Urothelium cell line (cell line): ENCODE measurements at regions not wholly inside any gene's neighbourhood (a gene's known extent, or its start where the extent isn't known, plus 50 kb on each side); places are given as distances from the start of the nearest gene placed in this dataset.
"Not testable (repeated sequence)": the region's sequence is repeated elsewhere in the genome, so short reads cannot be mapped to it uniquely, and the experiment has no call there.

Experiments used
- DNase-seq: peaks from one replicate; pipeline ENCODE4 v3.0.0; 2011; ENCODE audit warnings: low spot score, mixed read lengths
- FAIRE-seq: peaks from 2 replicates; lab custom pipeline; 2011; peaks lifted over from hg19 to GRCh38; lab: Jason Lieb, UNC

DNA sequence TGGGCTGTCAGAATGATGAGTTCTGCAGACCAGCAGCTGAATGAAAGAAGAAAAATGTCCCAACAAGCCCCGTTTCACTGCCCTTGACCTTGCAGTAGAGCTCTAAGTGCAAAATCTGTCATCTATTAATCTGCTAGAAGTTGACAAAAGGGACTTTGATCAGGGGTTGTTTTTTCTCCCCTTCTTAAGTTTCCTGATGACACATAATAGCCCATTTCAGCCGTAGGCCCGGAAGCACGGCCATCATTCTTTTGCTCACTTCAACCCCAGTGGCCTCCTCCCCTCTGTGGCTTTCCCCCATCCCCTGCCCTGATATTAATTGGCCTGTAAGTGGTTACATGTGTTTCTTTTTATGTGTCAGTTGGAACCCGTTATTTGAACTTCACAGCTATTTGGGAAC is 298.9 kb downstream of the RPLP1 start:
- DNase-seq = no peak
- no peak for FAIRE-seq

DNA sequence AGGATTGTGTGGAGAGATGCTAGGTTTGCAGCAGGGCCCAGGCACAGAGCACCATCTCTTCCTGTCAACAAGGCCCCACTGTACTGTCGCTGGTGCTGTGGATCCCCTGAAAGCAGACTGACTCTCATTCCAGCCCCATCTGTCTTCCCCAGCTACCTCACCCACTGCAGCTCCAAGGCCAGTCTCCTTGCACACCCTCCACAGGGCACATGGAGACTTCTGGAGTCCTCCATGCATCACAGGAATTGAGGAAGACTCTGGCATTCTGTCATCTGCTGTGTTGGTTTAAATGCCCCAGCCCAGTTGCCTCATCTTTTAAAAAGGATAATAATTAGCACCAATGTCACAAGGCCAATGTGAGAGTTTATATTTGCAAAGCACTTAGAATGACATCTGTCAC is 301.2 kb downstream of the RPLP1 start:
- DNase-seq = no peak
- FAIRE-seq = no peak

DNA sequence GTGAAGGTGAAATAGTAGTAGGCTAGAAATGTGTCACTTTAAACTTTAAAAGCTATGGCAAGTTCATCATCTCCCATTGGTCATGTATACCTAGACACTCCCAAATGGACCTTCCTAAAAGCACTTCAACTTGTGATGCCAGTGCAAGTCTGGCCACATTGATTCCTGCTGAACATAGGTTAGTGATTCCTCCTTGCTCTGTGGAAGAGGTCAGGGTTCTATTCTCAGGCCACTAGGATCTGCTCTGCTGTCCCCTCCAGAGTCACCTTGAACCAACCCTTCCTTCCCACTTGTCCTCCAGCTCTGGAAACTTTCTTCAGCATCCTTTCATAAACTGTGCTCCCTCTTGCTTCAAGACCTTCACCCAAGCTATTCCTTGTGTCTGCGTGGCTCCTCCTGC is 301.7 kb downstream of the RPLP1 start:
- DNase-seq = no peak
- FAIRE-seq = no peak

DNA sequence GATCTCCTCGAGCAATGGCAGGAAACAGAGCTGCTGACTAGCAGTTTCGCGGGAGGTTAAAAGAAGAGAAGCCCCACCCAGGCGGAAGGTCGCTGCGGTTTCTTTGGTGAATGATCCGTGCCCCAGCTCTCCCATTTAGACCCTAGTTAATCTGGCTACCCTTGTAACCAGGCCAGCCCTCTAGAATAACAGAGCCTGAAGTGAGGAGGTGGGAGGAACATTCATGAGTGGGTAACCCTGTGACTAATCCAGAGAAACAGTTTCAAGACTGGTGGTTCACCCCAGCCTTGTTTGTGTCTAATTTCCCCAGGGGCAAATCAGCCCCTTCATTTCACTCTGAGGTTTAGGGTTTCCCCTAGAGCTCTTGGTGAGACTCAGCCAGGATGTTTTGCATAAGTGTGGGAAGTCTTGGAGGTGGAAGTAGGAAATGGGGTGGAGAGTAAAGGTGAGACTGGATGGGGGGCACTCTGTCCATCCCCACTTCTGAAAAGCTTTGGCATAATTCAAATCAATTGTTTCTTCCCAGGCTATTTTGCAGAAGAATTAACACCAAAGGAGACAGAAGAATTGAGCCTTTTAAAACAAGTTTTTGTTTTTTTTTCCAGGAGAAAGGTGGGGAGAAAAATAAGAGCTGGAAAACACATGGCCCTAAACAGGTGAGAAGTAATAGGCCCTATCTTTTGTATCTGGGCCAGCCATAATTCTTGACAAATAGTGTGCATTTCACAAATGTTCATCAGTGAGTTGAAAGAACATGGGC is 303.1 kb downstream of the RPLP1 start:
- FAIRE-seq (no peak), DNase-seq (no peak)

DNA sequence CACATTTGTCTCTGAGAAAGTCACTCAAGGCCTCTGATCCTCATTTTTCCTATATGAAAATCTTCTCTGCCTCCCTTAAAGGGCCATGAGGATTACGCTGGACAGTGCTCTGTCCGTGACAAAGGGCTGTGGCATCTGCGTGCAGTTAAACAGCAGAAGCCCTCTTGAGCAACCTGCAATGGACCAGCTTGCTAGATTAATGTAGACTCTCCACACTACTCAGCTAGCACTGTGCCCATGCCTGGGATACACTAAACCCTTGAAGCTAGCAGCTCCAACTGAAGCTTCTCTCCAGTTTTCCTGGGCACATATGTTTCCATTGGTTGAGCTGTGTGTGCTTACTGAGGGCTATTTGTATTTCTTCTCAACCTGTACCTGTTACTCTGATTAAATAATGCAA is 303.8 kb downstream of the RPLP1 start:
- DNase-seq (no peak), FAIRE-seq (no peak)

DNA sequence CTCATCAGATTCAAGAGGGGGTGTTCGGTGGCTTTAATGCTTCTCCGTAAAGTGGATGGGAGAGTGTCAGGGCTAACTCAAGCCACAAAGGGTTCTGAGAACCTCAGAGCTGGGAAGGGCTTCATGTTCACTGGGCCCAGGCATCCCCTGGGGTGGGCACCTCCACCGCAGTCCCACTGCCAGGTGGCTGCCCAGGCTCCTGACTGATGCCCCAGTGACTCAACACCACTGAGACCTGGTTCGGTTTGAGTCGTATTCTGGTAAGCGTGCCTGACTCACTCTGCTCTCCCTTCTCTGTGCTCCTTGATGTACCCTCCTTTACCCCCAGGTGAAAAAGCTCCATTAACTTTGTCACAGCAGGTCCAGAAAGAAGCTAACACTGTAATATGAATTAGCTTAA is 304.6 kb downstream of the RPLP1 start:
- no peak for DNase-seq
- FAIRE-seq = no peak

DNA sequence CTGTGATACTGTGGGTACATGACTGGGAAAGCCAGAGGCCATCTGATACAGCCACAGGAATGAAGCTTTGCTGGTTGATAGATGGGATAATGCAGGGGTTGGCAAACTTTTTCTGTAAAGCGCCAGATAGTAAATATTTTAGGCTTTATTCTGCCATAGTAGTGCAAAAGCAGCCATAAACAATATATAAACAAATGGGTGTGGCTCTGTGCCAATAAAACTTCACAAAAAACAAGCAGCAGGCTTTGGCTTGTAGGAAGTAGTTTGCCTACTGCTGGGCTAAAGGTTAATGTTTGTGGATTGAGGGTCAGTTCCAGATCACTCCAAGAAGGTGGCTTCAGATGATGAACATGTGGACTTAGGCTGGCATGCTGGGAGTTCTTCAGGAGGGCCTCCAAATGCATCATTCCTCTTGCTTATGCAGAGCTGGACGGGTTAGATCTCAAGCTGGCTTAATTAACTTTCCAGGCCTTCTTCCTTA is 305.7 kb downstream of the RPLP1 start:
- FAIRE-seq (no peak), DNase-seq (no peak)

DNA sequence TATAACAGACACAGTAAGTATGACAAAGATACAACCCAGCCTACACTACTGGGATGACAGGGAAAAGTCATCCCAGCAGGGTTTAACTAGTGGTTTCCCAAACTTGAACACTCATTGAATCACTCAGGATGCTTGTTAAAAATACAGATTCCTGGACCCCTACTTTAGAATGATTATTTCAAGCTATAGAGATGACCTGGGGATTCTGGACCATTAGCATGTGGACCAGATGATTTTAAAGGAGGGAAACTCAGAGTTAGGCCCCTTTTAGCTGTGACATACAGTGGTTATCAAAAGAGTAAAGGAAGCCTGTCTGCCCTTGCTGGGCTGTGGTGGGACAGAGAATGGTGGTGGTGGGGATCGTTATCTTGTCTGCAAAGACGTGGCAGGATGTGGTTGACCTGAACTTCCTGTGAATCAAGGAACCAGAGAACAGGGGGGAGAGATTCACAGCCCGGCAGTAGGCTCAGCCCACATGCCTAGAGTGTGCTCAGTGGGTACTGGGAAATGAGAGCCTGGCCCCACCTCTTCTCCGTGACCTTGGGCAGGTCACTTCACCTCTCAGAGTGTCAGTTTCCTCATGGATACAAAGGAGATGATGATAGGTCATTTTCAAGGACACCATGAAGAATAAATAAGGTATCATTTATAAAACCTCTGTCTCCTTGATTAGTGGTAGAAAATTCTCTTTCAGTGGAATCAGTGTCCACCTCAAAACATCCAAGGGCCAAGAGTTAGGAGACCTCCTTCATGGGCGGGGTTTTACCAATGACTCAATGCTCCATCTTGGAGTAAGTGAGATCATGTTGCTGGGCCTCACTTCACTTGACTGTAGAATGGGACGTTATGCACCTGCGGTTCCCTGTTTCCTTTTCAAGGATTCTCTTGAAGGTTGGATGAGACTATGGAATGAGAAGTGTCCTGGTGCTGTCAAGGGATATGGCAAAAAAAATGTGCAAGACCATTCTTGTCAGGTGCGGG is 306.5 kb downstream of the RPLP1 start:
- DNase-seq (peak; percentile 70), FAIRE-seq (peak; percentile 46)

DNA sequence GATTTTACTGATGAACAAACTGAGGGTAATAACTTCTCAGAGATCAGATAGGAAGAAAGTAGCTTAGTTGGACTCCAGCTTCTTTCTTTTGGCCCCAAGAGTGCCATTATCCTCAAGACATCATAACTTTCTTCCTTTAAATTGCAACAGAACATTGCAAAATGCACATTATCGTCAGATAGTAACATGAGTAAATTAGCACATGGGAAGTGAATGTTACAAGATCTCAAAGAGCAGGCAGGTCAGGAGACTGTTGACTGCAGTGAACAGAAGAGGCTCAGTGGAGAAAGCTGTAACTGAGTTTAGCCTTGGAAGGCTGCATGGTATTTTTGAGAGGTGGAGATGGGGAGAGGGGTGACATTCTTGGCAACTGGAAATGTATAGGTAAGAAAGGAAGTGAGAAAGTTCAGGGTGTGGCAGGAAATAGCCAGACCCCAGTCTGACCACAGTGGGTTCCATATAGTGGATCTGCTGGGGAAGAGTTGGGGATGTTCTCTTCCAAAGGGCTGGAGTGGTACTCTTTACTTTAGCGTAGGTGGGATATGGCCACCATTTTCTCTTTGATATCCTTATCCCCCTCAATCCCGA is 307.7 kb downstream of the RPLP1 start:
- peak; percentile 17 for FAIRE-seq
- peak; percentile 36 for DNase-seq

DNA sequence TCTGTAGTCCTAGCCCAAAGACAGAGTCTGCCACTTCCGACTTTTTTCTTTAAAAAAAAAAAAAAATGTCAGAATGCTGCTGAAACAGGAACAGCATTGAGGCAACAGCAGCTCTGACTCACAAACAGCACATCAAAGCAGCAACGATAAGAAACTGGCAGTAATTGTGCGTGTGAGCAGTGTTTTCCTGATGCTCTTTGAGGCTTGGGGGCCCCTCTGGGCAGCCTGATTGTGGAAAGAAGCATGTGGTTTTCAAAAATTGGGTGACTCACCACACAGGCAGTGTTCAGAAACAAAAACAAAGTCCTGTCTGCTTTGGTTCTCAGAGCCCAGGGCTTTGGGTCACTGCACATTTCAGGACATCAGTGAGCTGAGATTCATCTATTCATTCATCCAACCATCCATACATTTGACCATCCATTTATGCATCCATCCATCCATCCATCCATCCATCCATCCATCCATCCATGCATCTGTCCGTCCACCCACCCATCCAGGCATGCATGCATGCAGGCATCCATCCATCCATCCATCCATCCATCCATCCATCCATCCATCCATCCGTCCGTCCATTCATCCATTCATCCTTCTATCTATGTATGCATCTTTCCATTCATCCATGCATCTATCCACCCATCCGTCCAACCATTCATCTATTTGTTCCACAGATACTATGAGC is 308.4 kb downstream of the RPLP1 start:
- peak; percentile 96 for FAIRE-seq
- peak; percentile 96 for DNase-seq

DNA sequence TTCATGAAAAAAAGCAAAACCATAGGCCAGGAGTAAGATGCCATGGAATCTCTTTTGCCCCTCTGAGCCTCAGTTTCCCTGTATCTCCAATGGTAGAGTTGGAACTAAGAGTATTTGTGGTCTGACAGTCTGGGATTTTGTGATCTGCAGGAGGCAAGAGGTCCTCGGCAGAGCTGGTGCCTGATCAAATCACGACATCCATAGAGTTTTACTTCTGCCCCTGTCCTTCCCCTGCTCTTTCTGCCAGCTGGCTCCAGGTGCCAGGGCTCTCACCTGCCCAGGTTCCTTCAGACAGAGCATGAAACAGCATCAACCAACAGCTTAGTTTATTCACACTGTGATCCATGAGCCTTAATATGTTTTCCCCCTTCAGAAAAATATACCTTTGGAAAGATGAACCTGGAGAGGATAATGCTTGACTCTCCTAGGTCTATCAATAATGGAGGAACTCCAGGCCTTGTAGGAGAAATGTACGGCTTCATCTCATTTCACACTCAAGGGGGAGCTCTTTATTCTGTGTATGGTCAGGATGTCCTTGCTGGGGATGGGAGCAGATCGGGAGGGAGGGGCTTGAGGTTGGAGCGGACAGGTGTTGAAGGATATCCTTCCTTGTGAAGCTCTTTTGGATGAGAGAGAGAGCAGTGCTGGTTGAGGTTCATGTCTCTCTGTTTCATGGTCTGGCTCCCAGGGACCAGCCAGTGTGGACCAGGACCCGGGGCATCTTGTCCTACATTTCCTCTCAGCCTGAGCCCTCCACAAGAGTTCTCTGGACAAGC is 309.9 kb downstream of the RPLP1 start:
- DNase-seq (no peak), FAIRE-seq (no peak)

DNA sequence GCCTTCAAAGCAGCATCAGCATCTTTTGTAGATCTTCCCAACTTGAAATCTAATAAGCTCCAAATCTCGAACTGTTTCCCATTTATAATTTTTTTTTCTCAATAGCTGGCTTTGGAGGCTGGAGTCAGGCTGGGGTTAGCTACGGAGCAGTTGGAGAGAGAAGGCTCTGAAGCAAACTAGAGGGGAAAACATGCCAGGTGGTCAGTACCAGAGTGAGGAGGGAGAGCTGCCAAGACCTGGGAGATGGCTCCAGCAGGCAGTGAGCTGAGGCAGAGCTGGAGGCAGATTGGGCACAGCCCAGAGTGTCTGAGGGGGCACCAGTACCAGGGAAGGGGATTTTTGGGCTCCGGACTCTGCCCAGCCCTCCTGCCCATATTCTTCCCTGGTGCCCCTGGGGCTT is 311.2 kb downstream of the RPLP1 start:
- DNase-seq (no peak), FAIRE-seq (no peak)

DNA sequence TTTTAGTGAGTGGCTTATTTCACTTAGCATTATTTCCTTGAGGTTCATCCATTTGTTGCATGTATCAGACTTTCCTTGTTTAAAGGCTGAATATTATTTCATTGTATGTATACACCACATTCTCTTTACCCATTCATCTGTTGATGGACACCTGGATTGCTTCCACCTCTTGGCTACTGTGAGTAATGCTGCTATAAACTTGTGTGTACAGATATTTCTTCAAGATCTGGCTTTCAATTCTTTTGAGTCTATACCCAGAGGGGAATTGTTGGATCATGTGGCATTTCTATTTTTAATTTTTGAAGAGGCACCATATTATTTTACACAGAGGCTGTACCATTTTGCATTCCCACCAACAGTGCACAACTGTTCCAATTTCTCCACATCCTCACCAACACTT is 313.5 kb downstream of the RPLP1 start:
- no peak for DNase-seq
- no peak for FAIRE-seq

DNA sequence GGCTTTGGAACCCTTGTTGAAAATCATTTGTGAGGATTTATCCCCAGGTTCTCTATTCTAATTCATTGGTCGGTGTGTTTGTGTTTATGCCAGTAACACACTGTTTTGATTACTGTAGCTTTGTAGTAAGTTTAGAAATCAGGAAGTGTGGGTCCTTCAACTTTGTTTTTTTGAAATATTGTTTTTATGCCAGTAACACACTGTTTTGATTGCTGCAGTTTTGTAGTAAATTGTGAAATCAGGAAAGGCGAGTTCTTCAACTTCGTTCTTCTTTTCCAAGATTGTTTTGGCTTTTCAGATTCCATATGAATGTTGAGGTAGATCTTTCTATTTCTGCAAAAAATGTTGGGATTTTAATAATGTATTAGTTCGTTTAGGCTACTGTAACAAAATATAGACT is 314.6 kb downstream of the RPLP1 start:
- no peak for FAIRE-seq

DNA sequence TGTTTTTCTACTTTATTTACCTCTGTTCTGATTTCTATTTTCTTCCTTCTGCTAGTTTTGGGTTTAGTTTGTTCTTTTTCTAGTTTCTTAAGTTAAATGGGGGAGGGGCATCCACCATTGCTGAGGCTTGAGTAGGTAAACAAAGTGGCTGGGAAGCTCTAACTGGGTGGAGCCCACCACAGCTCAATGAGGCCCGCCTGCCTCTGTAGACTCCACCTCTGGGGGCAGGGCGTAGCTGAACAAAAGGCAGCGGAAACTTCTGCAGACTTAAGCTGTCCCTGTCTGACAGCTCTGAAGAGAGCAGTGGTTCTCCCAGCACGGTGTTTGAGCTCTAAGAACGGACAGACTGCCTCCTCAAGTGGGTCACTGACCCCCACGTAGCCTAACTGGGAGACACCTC is 316.7 kb downstream of the RPLP1 start:
- not testable (repeated sequence) for FAIRE-seq, DNase-seq

More for the DNA sequence above, 314.6 kb downstream of the RPLP1 start:
- DNase-seq = no peak

DNA sequence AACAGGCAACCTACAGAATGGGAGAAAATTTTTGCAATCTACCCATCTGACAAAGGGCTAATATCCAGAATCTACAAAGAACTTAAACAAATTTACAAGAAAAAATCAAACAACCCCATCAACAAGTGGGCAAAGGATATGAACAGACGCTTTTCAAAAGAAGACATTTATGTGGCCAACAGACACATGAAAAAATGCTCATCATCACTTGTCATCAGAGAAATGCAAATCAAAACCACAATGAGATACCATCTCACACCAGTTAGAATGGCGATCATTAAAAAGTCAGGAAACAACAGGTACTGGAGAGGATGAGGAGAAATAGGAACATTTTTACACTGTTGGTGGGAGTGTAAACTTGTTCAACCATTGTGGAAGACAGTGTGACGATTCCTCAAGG is 321.6 kb downstream of the RPLP1 start:
- not testable (repeated sequence) for DNase-seq, FAIRE-seq

DNA sequence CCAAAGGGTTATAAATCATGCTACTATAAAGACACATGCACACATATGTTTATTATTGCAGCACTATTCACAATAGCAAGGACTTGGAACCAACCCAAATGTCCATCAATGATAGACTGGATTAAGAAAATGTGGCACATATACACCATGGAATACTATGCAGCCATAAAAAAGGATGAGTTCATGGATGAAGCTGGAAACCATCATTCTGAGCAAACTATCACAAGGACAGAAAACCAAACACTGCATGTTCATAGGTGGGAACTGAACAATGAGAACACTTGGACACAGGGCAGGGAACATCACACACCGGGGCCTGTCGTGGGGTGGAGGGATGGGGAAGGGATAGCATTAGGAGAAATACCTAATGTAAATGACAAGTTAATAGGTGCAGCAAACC is 322.1 kb downstream of the RPLP1 start:
- FAIRE-seq, DNase-seq: not testable (repeated sequence)

DNA sequence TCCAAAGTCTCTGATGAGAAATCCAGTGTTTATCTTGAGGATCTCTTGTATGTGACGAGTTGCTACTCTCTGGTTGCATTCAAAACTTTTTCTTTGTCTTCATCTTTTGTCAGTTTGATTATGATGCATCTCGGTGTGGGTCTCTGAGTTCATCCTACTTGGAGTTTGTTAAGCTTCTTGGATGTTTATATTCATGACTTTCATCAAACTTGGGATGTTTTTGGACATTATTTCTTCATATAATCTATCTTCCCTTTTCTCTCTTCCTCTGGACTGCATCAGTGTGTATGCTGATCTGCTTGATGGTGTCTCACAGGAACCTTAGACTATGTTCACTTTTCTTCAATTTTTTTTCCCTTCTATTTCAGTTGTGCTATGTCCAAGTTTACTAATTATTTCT is 320.4 kb downstream of the TLE3 start:
- FAIRE-seq (no peak), DNase-seq (no peak)

DNA sequence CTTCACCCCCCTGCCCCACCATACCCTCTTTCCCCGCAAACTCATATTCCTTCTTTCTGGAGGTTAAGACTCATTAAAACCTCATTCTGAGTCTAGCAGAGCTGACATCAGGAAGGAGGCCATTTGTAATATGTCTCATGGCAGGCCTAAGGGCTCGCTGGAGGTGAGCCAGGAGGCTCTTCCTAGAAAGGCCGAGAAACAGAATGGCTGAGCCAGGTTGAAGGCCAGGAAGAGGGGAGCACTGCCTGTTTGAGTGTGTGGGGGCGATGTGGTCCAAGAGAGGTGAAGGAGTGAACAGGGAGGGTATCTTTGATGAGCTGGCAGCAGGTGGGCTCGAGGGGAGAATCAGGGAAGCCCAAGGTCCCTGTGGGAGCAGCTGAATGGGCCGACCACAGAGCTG is 317.3 kb downstream of the TLE3 start:
- DNase-seq (no peak), FAIRE-seq (no peak)

DNA sequence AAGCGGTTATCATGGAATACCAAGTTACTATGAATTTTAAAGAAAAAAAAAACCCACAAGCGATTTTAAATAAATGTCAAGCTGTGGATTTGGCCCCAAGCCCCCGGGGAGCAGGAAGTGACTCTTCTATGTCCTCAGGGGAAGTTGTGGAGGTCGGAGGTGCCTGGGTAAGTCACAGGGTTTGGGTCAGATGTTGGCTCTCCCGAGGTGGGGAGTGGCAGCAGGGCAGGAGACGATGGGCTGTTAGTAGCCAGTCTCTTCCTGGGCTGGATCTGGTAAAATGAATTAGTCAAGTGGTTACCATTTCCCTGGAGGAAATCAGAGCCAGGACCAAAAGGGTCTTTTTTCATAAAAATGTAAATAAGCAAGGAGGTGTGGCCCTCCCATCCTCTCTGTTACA is 316.7 kb downstream of the TLE3 start:
- FAIRE-seq (no peak), DNase-seq (no peak)
